Activated CD8-positive, alpha-beta T cell treated with anti-CD3 and anti-CD28 coated beads for 36 hours (primary cell): ENCODE measurements at regions not wholly inside any gene's neighbourhood (a gene's known extent, or its start where the extent isn't known, plus 50 kb on each side); places are given as distances from the start of the nearest gene placed in this dataset.

Source experiments
- ATAC-seq: fragments of 200-7000 bp; cut with Tn5 transposase; one replicate; pipeline ENCODE4 v1.10.0; 2021; ENCODE audit warnings: mild to moderate bottlenecking, moderate library complexity
- CTCF ChIA-PET: fragments of 350-600 bp; sonication (Branson Sonifier 250); formaldehyde crosslinking; loops from one replicate; lab custom pipeline; 2021; ENCODE audit warnings: antibody characterized with exemption; lab: Charles Lee
- POLR2A ChIA-PET: fragments of 350-600 bp; sonication (Branson Sonifier 250); formaldehyde crosslinking; loops from one replicate; lab custom pipeline; 2021; ENCODE audit warnings: antibody characterized with exemption; lab: Charles Lee
- DNase-seq: peaks from one replicate; pipeline ENCODE4 v3.0.0-alpha.2; 2020
- H3K27ac Mint-ChIP-seq: one replicate; pipeline ENCODE4 v1.8.0; 2021; ENCODE audit warnings: mild to moderate bottlenecking, mixed read lengths
- H3K27me3 Mint-ChIP-seq: one replicate; pipeline ENCODE4 v1.8.0; 2021; ENCODE audit warnings: mixed read lengths
- H3K36me3 Mint-ChIP-seq: one replicate; pipeline ENCODE4 v1.8.0; 2021; ENCODE audit warnings: low read depth, mixed read lengths
- H3K4me1 Mint-ChIP-seq: one replicate; pipeline ENCODE4 v1.8.0; 2021; ENCODE audit warnings: low read depth, mixed read lengths
- H3K4me3 Mint-ChIP-seq: one replicate; pipeline ENCODE4 v1.8.0; 2021; ENCODE audit warnings: mild to moderate bottlenecking, moderate library complexity, mixed read lengths
- H3K9me3 Mint-ChIP-seq: one replicate; pipeline ENCODE4 v1.8.0; 2021; ENCODE audit warnings: mixed read lengths
- CTCF ChIP-seq: fragments of 200-600 bp; IDR thresholded peaks from one replicate; pipeline ENCODE4 v1.8.0; 2022; ENCODE audit warnings: antibody characterized with exemption, mild to moderate bottlenecking
- intact Hi-C: fragments of 100-400 bp; cut with micrococcal nuclease; formaldehyde crosslinking; loops from one replicate; pipeline ENCODE4 v1.10.0; 2022

DNA sequence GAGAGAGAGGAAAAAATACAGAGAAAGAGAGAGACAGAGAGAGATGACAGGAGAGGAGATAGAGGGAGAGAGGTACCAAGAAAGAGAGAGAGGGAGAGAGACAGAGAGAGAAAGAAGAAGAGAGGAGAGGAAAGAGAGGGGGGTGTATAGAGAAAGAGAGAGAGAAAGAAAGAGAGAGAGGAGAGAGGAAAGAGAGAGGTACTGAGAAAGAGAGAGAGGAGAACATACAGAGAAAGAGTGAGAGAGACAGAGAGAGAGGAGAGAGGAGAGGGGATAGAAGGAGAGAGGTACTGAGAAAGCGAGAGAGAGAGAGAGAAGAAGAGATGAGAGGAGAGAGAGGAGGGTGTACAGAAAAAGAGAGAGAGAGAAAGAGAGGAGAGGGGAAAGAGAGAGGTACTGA, 269.4 kb downstream of the CRLF2 start:
- ATAC-seq (no peak), DNase-seq (no peak)
- Mint-ChIP-seq H3K9me3 (no peaks in the 10 kb centered on the region), H3K27ac (no peak overlapping the region), H3K36me3 (no peaks in the 10 kb centered on the region), H3K4me1 (no peaks in the 10 kb centered on the region), H3K4me3 (no peak overlapping the region), H3K27me3 (no peaks in the 10 kb centered on the region)
- no peak for TF ChIP-seq CTCF
- ChIA-PET POLR2A (no interaction called here), CTCF (no interaction called here)
- intact Hi-C loops, result no loop called here

- DNase-seq (no peak), ATAC-seq (no peak)
- Mint-ChIP-seq H3K27me3 (no peaks in the 10 kb centered on the region), H3K4me1 (no peaks in the 10 kb centered on the region), H3K4me3 (no peak overlapping the region), H3K36me3 (no peaks in the 10 kb centered on the region), H3K9me3 (no peaks in the 10 kb centered on the region), H3K27ac (no peak overlapping the region)
- POLR2A ChIA-PET, result no interaction called here
- TF ChIP-seq CTCF, result no peak
- CTCF ChIA-PET, result no interaction called here
- intact Hi-C loops, result no loop called here
These were observed 271.8 kb downstream of the CRLF2 start for GRCh38 chrX:940691-941090.

- intact Hi-C loops, result no loop called here
- no peak for TF ChIP-seq CTCF
- Mint-ChIP-seq H3K27ac (no peak overlapping the region), H3K4me1 (no peaks in the 10 kb centered on the region), H3K27me3 (no peaks in the 10 kb centered on the region), H3K4me3 (no peak overlapping the region), H3K36me3 (no peaks in the 10 kb centered on the region), H3K9me3 (no peaks in the 10 kb centered on the region)
- no peak for ATAC-seq
- CTCF ChIA-PET, result no interaction called here
- DNase-seq, result no peak
- POLR2A ChIA-PET, result no interaction called here
These were observed 275.3 kb downstream of the CRLF2 start for GRCh38 chrX:936979-937769.

DNA sequence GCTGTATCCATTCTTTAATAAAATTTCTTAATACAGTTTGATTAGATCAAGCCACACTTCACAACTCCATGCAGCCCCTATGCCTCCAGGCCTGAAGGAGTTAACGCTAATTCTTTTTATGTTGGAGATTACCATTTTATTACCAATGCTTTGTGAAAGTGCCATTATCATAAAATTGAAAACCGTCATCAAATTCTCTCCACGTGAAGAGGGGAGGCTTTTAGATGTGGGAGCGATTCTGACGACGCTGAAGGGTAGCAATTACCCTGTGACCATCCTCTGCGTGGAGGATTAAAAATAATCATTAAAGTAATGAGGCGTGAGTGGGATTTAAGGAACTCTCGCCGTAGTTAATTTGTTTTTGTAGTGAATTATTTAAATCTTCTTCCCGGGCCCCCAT, 278.8 kb downstream of the CRLF2 start:
- ATAC-seq (no peak), DNase-seq (no peak)
- TF ChIP-seq CTCF, result no peak
- Mint-ChIP-seq H3K36me3 (no peaks in the 10 kb centered on the region), H3K27me3 (no peaks in the 10 kb centered on the region), H3K4me3 (no peak overlapping the region), H3K27ac (no peak overlapping the region), H3K9me3 (no peaks in the 10 kb centered on the region), H3K4me1 (no peaks in the 10 kb centered on the region)
- intact Hi-C loops, result no loop called here
- ChIA-PET POLR2A (no interaction called here), CTCF (no interaction called here)

DNA sequence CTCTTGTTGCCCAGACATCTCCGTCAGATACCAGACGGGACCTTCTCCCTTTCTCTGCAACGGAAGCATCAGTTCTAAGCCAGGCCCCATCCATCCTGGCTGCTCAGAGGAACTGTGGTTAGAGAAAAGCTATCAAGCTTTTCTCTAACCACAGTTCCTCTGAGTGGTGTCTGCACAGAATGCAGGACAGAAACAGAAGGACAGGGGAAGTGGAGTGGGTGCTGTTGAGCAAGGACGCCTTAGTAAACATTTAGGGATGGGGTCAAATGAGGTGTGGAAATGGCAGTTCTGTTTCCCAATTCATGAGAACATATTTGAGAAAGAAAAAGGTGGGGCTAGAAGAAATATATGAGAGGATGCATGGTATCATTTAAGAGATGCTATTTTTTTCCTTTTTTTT, 283.8 kb downstream of the CRLF2 start:
- TF ChIP-seq CTCF, result no peak
- DNase-seq, result no peak
- ATAC-seq, result no peak
- Mint-ChIP-seq H3K27me3 (no peaks in the 10 kb centered on the region), H3K36me3 (no peaks in the 10 kb centered on the region), H3K4me3 (no peak overlapping the region), H3K4me1 (no peaks in the 10 kb centered on the region), H3K27ac (no peak overlapping the region), H3K9me3 (no peaks in the 10 kb centered on the region)
- intact Hi-C loops, result no loop called here
- ChIA-PET POLR2A (no interaction called here), CTCF (no interaction called here)
